IMR-90 (cell line): ENCODE measurements at regions not wholly inside any gene's neighbourhood (a gene's known extent, or its start where the extent isn't known, plus 50 kb on each side); places are given as distances from the start of the nearest gene placed in this dataset.

ENCODE experiments used
- NFE2L2 ChIP-seq: fragments of 150-350 bp; IDR thresholded peaks from 2 replicates; pipeline ENCODE4 v1.6.1; 2016; ENCODE audit warnings: low read depth, mild to moderate bottlenecking, low read length
- TF ChIP-seq, protein P1 (sequence below): conservative IDR thresholded peaks from 2 replicates; pipeline ENCODE4 v1.5.1; 2012; ENCODE audit warnings: mild to moderate bottlenecking, low read depth, low read length, improper control_type of control experiment

DNA sequence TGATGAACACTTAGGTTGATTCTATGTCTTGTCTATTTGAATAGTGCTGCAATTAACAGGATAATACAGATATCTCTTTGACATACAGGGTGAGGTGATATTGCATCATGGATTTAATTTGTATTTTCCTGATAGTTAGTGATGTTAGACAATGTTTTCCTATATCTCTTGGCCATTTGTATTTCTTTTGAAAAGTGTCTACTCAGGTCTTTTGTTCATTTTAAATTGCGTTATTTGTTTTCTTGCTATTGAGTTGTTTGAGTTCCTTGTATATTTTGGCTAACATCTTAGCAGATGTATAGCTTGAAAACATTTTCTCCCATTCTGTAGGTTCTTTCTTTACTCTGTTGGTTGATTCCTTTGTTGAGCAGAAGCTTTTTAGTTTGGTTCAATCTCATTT, 460.6 kb downstream of the CCDC91 start:
- no peak for TF ChIP-seq NFE2L2
- TF ChIP-seq, protein P1, sequence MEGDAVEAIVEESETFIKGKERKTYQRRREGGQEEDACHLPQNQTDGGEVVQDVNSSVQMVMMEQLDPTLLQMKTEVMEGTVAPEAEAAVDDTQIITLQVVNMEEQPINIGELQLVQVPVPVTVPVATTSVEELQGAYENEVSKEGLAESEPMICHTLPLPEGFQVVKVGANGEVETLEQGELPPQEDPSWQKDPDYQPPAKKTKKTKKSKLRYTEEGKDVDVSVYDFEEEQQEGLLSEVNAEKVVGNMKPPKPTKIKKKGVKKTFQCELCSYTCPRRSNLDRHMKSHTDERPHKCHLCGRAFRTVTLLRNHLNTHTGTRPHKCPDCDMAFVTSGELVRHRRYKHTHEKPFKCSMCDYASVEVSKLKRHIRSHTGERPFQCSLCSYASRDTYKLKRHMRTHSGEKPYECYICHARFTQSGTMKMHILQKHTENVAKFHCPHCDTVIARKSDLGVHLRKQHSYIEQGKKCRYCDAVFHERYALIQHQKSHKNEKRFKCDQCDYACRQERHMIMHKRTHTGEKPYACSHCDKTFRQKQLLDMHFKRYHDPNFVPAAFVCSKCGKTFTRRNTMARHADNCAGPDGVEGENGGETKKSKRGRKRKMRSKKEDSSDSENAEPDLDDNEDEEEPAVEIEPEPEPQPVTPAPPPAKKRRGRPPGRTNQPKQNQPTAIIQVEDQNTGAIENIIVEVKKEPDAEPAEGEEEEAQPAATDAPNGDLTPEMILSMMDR = no peak
